RWPE2 (cell line): ENCODE measurements at regions not wholly inside any gene's neighbourhood (a gene's known extent, or its start where the extent isn't known, plus 50 kb on each side); places are given as distances from the start of the nearest gene placed in this dataset.

Source experiments
- ATAC-seq: fragments of 200-7000 bp; cut with Tn5 transposase; 3 replicates; pipeline ENCODE4 v1.9.1; 2021; ENCODE audit warnings: low read depth
- DNase-seq: peaks from one replicate; pipeline ENCODE4 v3.0.0-alpha.2; 2020; ENCODE audit warnings: low spot score
- H3K27ac ChIP-seq: fragments of 450-650 bp; 2 replicates; pipeline ENCODE4 v1.5.1; 2017; ENCODE audit warnings: mild to moderate bottlenecking; ENCODE audit not compliant: poor library complexity, severe bottlenecking
- H3K27me3 ChIP-seq: fragments of 250-450 bp; sonication (Bioruptor Pico); 2 replicates; pipeline ENCODE4 v1.5.1; 2021; ENCODE audit warnings: mild to moderate bottlenecking, moderate library complexity; ENCODE audit not compliant: insufficient read depth, poor library complexity, severe bottlenecking
- H3K36me3 ChIP-seq: fragments of 250-450 bp; sonication (Bioruptor Pico); 2 replicates; pipeline ENCODE4 v1.5.1; 2020; ENCODE audit warnings: low read depth, mild to moderate bottlenecking, moderate library complexity
- H3K4me1 ChIP-seq: fragments of 250-450 bp; sonication (Bioruptor Pico); 2 replicates; pipeline ENCODE4 v1.5.1; 2021; ENCODE audit warnings: mild to moderate bottlenecking, moderate library complexity; ENCODE audit not compliant: insufficient read depth, poor library complexity, severe bottlenecking
- H3K4me3 ChIP-seq: fragments of 250-450 bp; sonication (Bioruptor Pico); 2 replicates; pipeline ENCODE4 v1.5.1; 2021; ENCODE audit warnings: mild to moderate bottlenecking, moderate library complexity; ENCODE audit not compliant: severe bottlenecking
- H3K9me3 ChIP-seq: fragments of 250-450 bp; sonication (Bioruptor Pico); 2 replicates; pipeline ENCODE4 v1.5.1; 2021; ENCODE audit warnings: mild to moderate bottlenecking, moderate library complexity; ENCODE audit not compliant: severe bottlenecking
- TF ChIP-seq, protein P1 (sequence below): fragments of 450-650 bp; IDR thresholded peaks from one replicate; pipeline ENCODE4 v1.5.1; 2017; ENCODE audit warnings: mild to moderate bottlenecking, moderate library complexity; ENCODE audit not compliant: poor library complexity, severe bottlenecking

DNA sequence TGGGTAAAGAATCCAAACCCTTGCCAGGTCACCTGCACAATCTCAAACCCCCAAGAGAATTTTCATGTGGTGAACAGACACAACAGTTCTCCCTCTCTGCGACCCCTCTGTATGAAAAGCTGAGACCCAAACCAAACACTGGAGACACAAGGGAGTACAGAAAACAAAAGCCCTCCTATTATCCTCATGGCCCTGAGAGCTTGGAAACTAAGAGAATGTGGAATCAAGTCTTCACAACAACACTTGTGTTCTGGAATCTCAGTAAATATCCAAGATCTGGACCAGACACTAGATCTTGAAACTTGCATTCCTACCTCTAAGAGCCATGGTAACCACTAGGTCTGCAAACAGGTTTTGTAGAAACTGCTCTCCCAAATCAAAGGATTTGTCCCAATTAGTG is 50.1 kb upstream of the CCDC150 start:
- TF ChIP-seq, protein P1, sequence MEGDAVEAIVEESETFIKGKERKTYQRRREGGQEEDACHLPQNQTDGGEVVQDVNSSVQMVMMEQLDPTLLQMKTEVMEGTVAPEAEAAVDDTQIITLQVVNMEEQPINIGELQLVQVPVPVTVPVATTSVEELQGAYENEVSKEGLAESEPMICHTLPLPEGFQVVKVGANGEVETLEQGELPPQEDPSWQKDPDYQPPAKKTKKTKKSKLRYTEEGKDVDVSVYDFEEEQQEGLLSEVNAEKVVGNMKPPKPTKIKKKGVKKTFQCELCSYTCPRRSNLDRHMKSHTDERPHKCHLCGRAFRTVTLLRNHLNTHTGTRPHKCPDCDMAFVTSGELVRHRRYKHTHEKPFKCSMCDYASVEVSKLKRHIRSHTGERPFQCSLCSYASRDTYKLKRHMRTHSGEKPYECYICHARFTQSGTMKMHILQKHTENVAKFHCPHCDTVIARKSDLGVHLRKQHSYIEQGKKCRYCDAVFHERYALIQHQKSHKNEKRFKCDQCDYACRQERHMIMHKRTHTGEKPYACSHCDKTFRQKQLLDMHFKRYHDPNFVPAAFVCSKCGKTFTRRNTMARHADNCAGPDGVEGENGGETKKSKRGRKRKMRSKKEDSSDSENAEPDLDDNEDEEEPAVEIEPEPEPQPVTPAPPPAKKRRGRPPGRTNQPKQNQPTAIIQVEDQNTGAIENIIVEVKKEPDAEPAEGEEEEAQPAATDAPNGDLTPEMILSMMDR: no peak
- H3K27me3 ChIP-seq: no peaks in the 10 kb centered on the region
- ATAC-seq (no peak), DNase-seq (no peak)
- no peaks in the 10 kb centered on the region for H3K36me3 ChIP-seq
- H3K4me3 ChIP-seq: no peak overlapping the region
- no peak overlapping the region for H3K27ac ChIP-seq
- no peaks in the 10 kb centered on the region for H3K4me1 ChIP-seq
- H3K9me3 ChIP-seq: no peaks in the 10 kb centered on the region
